Spleen (tissue), 11 donors: ENCODE measurements at regions not wholly inside any gene's neighbourhood (a gene's known extent, or its start where the extent isn't known, plus 50 kb on each side); places are given as distances from the start of the nearest gene placed in this dataset.

ENCODE experiments used
- DNase-seq: peaks from one replicate; pipeline ENCODE4 v3.0.0-alpha.2; 2020
- H3K27ac ChIP-seq, 8 donors: fragments of 200-600 bp; sonication (generic) in 7 of 8; 1 replicate in 4 of 8; 2 replicates in 4 of 8; pipeline versions ENCODE4 v1.5.0 to v1.8.0; 2016 to 2021; ENCODE audit warnings: inconsistent platforms in 4 of 8, mild to moderate bottlenecking in 4 of 8, moderate library complexity in 1 of 8
- H3K27me3 ChIP-seq, 7 donors: fragments of 200-600 bp; sonication (generic) in 6 of 7; replicated peaks in 1 of 7; 1 replicate in 4 of 7; 2 replicates in 3 of 7; pipeline versions ENCODE4 v1.5.0 to v1.8.0; 2016 to 2021; ENCODE audit warnings: inconsistent platforms in 3 of 7, mild to moderate bottlenecking in 1 of 7
- H3K36me3 ChIP-seq, 6 donors: fragments of 200-600 bp; sonication (generic) in 5 of 6; 1 replicate in 4 of 6; 2 replicates in 2 of 6; pipeline versions ENCODE4 v1.5.0 to v1.8.0; 2016 to 2021; ENCODE audit warnings: inconsistent platforms in 2 of 6
- H3K4me1 ChIP-seq, 6 donors: fragments of 200-600 bp; sonication (generic) in 5 of 6; 1 replicate in 3 of 6; 2 replicates in 3 of 6; pipeline versions ENCODE4 v1.5.0 to v1.8.0; 2016 to 2021; ENCODE audit warnings: inconsistent platforms in 3 of 6
- H3K4me3 ChIP-seq, 8 donors: fragments of 200-600 bp; sonication (generic) in 7 of 8; 1 replicate in 4 of 8; 2 replicates in 4 of 8; pipeline versions ENCODE4 v1.5.0 to v1.8.0; 2016 to 2021; ENCODE audit warnings: inconsistent platforms in 4 of 8, mild to moderate bottlenecking in 4 of 8, moderate library complexity in 2 of 8
- H3K9me3 ChIP-seq, 8 donors: fragments of 200-600 bp; sonication (generic) in 7 of 8; 1 replicate in 4 of 8; 2 replicates in 4 of 8; pipeline versions ENCODE4 v1.5.0 to v1.8.0; 2016 to 2021; ENCODE audit warnings: inconsistent platforms in 4 of 8
- CTCF ChIP-seq, 11 experiments: fragments of 200-600 bp in 7 of 11; fragments of 450-650 bp in 4 of 11; sonication (generic) in 4 of 11; IDR thresholded peaks in 8 of 11; conservative IDR thresholded peaks in 3 of 11; 1 replicate in 7 of 11; 2 replicates in 4 of 11; pipeline versions ENCODE4 v1.4.0 to v1.8.0; 2016 to 2021; ENCODE audit warnings: antibody characterized with exemption in 11 of 11, inconsistent platforms in 4 of 11, mild to moderate bottlenecking in 1 of 11
- POLR2A ChIP-seq, 3 donors: fragments of 450-650 bp; IDR thresholded peaks; one replicate each; pipeline ENCODE4 v1.5.1; 2017; ENCODE audit warnings: antibody characterized with exemption in 3 of 3, mild to moderate bottlenecking in 1 of 3
- POLR2AphosphoS5 ChIP-seq, 3 donors: sonication (generic); formaldehyde crosslinking; IDR thresholded peaks; one replicate each; pipeline ENCODE4 v1.5.1; 2017; ENCODE audit warnings: antibody characterized with exemption in 3 of 3
- WGBS, 5 donors: extraction: QIAGEN DNeasy Blood & Tissue Kit in 3 of 5; methylation state at CpG; one replicate each; pipeline versions ENCODE4 v1.1.5 to v1.1.7; 2013 to 2018; 5-methylcytosine and 5-hydroxymethylcytosine counted together
- intact Hi-C: fragments of 100-400 bp; cut with DNase I; formaldehyde crosslinking; loops from one replicate; pipeline ENCODE4 v1.15.0; 2023; ENCODE audit warnings: low total_unique reads
- donor health status: healthy with polysubstance abuse.
- donor health status: DM: no; HTN: no; CAD: no; lungs with moderate emphysema.
- donor health status: DM: no; HTN: no; CAD: no.
- donor health status: Bipolar disorder and iron deficiency.
- donor health status: healthy.
- donor health status: DM: no; HTN: no; CAD: no.
- donor health status: DM: yes; HTN: yes; CAD: no.

DNA sequence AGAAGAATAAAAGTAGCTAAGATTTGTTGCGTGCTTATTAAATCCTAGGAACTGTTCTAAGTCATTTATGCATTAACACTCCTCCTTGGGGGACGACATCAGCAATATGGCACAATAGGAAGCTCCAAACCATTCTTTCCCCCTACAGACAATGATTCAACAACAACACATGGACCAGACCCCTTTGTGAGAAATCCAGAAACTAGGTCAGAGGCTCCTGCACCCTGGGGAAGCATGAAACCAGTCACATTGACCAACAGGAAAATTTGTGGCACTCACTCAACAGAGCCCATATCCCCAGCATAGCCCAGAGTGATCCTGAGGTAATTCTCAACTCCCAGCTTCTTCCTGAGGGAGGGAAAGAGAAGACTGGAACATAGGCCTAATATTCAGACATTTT, 294.4 kb downstream of the HINT1 start:
- H3K4me3 ChIP-seq: no peak overlapping the region
- no peaks in the 10 kb centered on the region for H3K4me1 ChIP-seq
- DNase-seq: no peak
- no peaks in the 10 kb centered on the region for H3K27me3 ChIP-seq
- H3K36me3 ChIP-seq: no peaks in the 10 kb centered on the region
- TF ChIP-seq POLR2A (IDR thresholded peaks at IDR 0.05) (no peak), CTCF (IDR thresholded peaks at IDR 0.05 in 8 of 11, conservative IDR thresholded peaks at IDR 0.05 in 3 of 11) (no peak), POLR2AphosphoS5 (IDR thresholded peaks at IDR 0.05) (no peak)
- no peak overlapping the region for H3K27ac ChIP-seq
- intact Hi-C loops: loop anchor here (10.0 kb wide), 1 partner anchor 244 kb away; no protein-coding TSS in a partner anchor
- H3K9me3 ChIP-seq: no peaks in the 10 kb centered on the region
- WGBS, 5 donors: 84 to 96% (median 90%) methylated on average over 2 of the region's 2 CpGs

GRCh38 chr5:130868186-130868840, 296.7 kb downstream of the HINT1 start:
- Histone ChIP-seq H3K4me3 (no peak overlapping the region), H3K4me1 (no peaks in the 10 kb centered on the region), H3K36me3 (no peaks in the 10 kb centered on the region), H3K27ac (no peak overlapping the region), H3K27me3 (no peaks in the 10 kb centered on the region), H3K9me3 (peaks cover 0 to 3% (median 0%) of the 10 kb centered on the region in 8 donors)
- no peak for DNase-seq
- TF ChIP-seq POLR2AphosphoS5 (IDR thresholded peaks at IDR 0.05): no peak
- no peak for TF ChIP-seq CTCF (IDR thresholded peaks at IDR 0.05 in 8 of 11, conservative IDR thresholded peaks at IDR 0.05 in 3 of 11)
- TF ChIP-seq POLR2A (IDR thresholded peaks at IDR 0.05): no peak
- WGBS, 5 donors: 69 to 92% (median 74%) methylated on average over 1 of the region's 1 CpG
- intact Hi-C loops: no loop called here

DNA sequence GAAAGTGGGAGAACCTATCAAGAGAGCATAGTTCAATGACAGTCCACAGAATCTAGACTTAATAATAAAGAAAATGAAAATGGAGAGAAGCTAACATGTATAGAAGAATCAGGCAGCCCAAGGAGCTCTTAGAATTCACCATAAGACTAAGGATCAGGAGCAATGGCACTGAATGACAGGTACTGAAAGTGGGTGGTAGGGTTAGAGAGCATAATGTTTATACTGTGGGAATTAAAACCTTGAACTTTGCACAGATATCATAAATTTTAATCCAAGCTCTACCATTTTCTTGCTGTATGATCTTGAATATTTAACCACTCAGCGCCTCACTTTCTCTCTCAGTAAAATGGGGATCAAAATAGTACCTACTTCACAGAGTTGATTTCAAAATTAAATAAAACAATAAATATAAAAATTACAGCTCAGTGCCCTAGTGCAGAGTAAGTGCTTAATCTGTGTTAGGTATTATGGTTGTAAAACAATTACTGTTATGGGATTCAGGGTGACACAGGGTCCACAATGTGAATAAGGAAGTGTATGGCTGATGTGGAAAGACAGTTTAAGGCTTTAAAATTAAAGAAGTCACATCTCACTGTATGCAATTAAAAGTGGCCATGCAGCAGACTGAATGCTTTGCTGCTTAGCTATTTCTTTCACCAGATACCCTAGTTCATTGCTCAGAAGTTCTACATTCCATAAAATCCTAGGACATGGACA, 319.8 kb downstream of the HINT1 start:
- peaks cover 0 to 15% (median 8%) of the 10 kb centered on the region in 8 donors for H3K9me3 ChIP-seq
- no peak for DNase-seq

More for the DNA sequence above, 319.8 kb downstream of the HINT1 start:
- WGBS, 5 donors: 41 to 96% (median 91%) methylated on average over 1 of the region's 1 CpG
- Histone ChIP-seq H3K27me3 (peaks cover 0 to 17% (median 0%) of the 10 kb centered on the region in 7 donors), H3K4me3 (no peak overlapping the region), H3K36me3 (no peaks in the 10 kb centered on the region), H3K4me1 (no peaks in the 10 kb centered on the region), H3K27ac (no peak overlapping the region)
- intact Hi-C loops: no loop called here
- TF ChIP-seq POLR2AphosphoS5 (IDR thresholded peaks at IDR 0.05) (no peak), POLR2A (IDR thresholded peaks at IDR 0.05) (no peak), CTCF (IDR thresholded peaks at IDR 0.05 in 8 of 11, conservative IDR thresholded peaks at IDR 0.05 in 3 of 11) (no peak)
